ENCODE measurements at regions not wholly inside any gene's neighbourhood (a gene's known extent, or its start where the extent isn't known, plus 50 kb on each side); places are given as distances from the start of the nearest gene placed in this dataset.
"Not testable (repeated sequence)": the region's sequence is repeated elsewhere in the genome, so short reads cannot be mapped to it uniquely, and the experiment has no call there.

GRCh38 chr6:102746941-102747340 is 1353.4 kb downstream of the GRIK2 start:
- no peak for DNase-seq (ENCODE audit: low spot score in 2 of 2)
- Histone ChIP-seq H3K27me3 (no peaks in the 10 kb centered on the region), H3K9me3 (no peaks in the 10 kb centered on the region), H3K27ac (no peak overlapping the region), H3K36me3 (no peaks in the 10 kb centered on the region), H3K4me1 (no peaks in the 10 kb centered on the region), H3K4me3 (no peak overlapping the region)
- no peak for TF ChIP-seq CTCF (IDR thresholded peaks at IDR 0.05)
- no peak for TF ChIP-seq POLR2A (IDR thresholded peaks at IDR 0.05)
- no peak for TF ChIP-seq EP300 (IDR thresholded peaks at IDR 0.05)
- WGBS, 2 donors: 72 to 75% methylated on average over 5 of the region's 5 CpGs

GRCh38 chr6:102742754-102743356 is 1349.3 kb downstream of the GRIK2 start:
- Histone ChIP-seq H3K4me3 (no peak overlapping the region), H3K36me3 (no peaks in the 10 kb centered on the region), H3K27me3 (no peaks in the 10 kb centered on the region), H3K4me1 (no peaks in the 10 kb centered on the region), H3K9me3 (no peaks in the 10 kb centered on the region), H3K27ac (no peak overlapping the region)
- 40 to 58% methylated on average over 7 of the region's 7 CpGs for WGBS, 2 donors
- TF ChIP-seq CTCF (IDR thresholded peaks at IDR 0.05): no peak
- no peak for TF ChIP-seq EP300 (IDR thresholded peaks at IDR 0.05)
- no peak for TF ChIP-seq POLR2A (IDR thresholded peaks at IDR 0.05)
- no peak for DNase-seq (ENCODE audit: low spot score in 2 of 2)

- no peak overlapping the region for H3K27ac ChIP-seq
- H3K9me3 ChIP-seq: no peaks in the 10 kb centered on the region
- no peak overlapping the region for H3K4me3 ChIP-seq
- no peak for TF ChIP-seq EP300 (IDR thresholded peaks at IDR 0.05)
- TF ChIP-seq POLR2A (IDR thresholded peaks at IDR 0.05): no peak
- no peak for TF ChIP-seq CTCF (IDR thresholded peaks at IDR 0.05)
- H3K27me3 ChIP-seq: no peaks in the 10 kb centered on the region
- no peaks in the 10 kb centered on the region for H3K4me1 ChIP-seq
- DNase-seq (ENCODE audit: low spot score in 2 of 2): no peak
- H3K36me3 ChIP-seq: no peaks in the 10 kb centered on the region
- WGBS, 2 donors: 19 to 21% methylated on average over 4 of the region's 4 CpGs
Observed at GRCh38 chr6:102742028-102742427, 1348.5 kb downstream of the GRIK2 start.

- Histone ChIP-seq H3K36me3 (no peaks in the 10 kb centered on the region), H3K4me1 (no peaks in the 10 kb centered on the region), H3K27me3 (no peaks in the 10 kb centered on the region), H3K9me3 (no peaks in the 10 kb centered on the region), H3K4me3 (no peak overlapping the region), H3K27ac (no peak overlapping the region)
- DNase-seq (ENCODE audit: low spot score in 2 of 2): no peak
- 56 to 62% methylated on average over 2 of the region's 2 CpGs for WGBS, 2 donors
- TF ChIP-seq EP300 (IDR thresholded peaks at IDR 0.05): no peak
- no peak for TF ChIP-seq CTCF (IDR thresholded peaks at IDR 0.05)
- TF ChIP-seq POLR2A (IDR thresholded peaks at IDR 0.05): no peak
Observed at GRCh38 chr6:102736941-102737368, 1343.4 kb downstream of the GRIK2 start.

GRCh38 chr6:102732898-102733297 is 1339.4 kb downstream of the GRIK2 start:
- Histone ChIP-seq H3K4me3 (no peak overlapping the region), H3K4me1 (no peaks in the 10 kb centered on the region), H3K36me3 (no peaks in the 10 kb centered on the region), H3K27me3 (no peaks in the 10 kb centered on the region), H3K9me3 (no peaks in the 10 kb centered on the region), H3K27ac (no peak overlapping the region)
- 65 to 73% methylated on average over 3 of the region's 3 CpGs for WGBS, 2 donors
- no peak for DNase-seq (ENCODE audit: low spot score in 2 of 2)
- TF ChIP-seq EP300 (IDR thresholded peaks at IDR 0.05): no peak
- TF ChIP-seq POLR2A (IDR thresholded peaks at IDR 0.05): no peak
- TF ChIP-seq CTCF (IDR thresholded peaks at IDR 0.05): no peak

- H3K27me3 ChIP-seq; H3K4me1 ChIP-seq; H3K9me3 ChIP-seq; DNase-seq (ENCODE audit: low spot score in 2 of 2); H3K27ac ChIP-seq; H3K36me3 ChIP-seq; H3K4me3 ChIP-seq: not testable (repeated sequence)
- WGBS, 2 donors: 94 to 97% methylated on average over 24 of the region's 24 CpGs
Observed at GRCh38 chr6:102722086-102722485, 1328.6 kb downstream of the GRIK2 start.

All from tibial nerve (tissue), 4 donors.